GM19452 (cell line): ENCODE measurements at regions not wholly inside any gene's neighbourhood (a gene's known extent, or its start where the extent isn't known, plus 50 kb on each side); places are given as distances from the start of the nearest gene placed in this dataset.

ENCODE experiments used
- ATAC-seq: cut with Tn5 transposase; IDR thresholded peaks from one replicate; pipeline ENCODE4 v1.9.1; 2021; ENCODE audit not compliant: unreplicated experiment

DNA sequence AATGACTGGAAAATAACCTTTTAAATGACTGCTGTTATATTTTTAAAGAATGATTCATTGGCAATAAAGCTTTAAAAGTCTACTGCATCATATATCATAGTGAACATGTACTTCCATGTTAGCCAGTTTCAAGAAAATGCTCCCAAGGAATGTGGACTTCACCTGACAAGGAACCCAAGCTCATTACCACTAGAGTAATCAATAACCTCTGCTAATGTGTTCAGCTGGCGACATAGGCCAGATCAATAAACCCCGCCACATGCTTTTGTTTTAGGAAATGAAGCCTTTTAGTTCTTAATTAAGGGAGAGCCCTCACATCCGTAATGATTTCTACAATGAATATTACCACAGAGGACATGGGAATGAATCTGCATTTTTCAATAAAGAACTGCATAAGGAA is 1219.9 kb upstream of the CNTN5 start:
- ATAC-seq = no peak

DNA sequence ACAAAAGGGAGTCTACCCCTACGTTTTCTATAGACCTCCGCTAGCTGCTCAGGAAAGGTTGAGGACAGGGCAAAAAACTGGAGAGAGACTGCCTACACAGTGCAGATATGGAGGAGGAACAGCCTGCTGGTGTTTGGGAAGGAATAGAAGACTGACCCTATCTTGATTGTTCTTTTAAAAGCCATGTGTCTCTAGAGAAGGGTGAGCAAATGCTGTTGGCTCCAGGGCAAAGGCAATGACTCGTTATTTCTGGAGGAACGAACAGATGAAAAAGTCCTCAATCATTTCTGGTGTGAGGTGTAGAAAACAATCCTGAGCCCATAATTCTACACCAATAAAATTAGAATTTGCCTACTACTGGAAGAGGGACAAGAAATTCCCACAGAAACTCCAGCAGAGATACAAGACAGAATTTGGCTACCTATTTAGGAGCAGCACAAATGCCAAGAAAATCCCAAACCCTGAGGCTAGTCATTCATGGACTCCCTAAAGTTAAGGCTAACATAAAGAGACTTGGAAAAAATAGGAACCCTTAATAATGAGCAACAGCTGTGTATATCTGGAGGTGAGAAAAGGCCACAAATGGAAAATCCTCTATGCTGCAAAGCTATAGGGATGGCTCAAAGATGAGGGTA is 1206.3 kb upstream of the CNTN5 start:
- no peak for ATAC-seq

DNA sequence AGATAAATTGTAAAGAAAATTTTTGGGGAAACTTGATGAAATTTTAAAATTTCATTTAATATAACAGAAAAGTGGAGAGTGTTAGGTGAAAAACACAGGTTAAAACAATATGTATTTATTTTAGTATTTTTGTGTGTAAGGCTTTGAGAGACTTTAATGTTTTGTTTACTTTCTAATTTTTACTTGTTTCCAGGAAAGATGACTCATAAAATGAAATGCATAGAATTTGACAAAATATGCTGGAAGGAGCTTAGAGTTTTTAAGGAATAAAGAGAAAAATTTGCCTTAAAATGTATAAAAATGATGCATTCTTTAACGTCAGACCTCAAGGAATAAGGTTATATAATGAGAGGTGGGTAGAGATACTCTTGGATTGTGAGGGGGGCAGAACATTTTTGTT is 1205.1 kb upstream of the CNTN5 start:
- ATAC-seq = no peak

DNA sequence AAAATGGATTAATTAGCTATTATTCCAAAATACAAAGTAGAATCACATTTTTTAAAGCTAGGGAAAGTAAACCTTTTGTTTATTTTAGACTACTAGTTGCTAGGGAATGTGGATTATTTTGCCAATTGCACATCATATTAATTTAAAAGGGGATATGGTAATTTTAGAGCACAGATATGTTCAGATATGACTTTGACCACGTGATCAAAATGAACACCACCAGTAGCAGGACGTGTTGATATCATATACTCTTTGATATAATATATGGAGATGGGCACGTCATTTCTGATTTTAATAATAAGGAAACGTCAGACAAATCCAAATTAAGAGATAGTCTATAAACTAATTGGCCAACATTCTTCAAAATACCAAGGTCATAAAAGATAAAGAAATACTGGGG is 1188.3 kb upstream of the CNTN5 start:
- no peak for ATAC-seq

DNA sequence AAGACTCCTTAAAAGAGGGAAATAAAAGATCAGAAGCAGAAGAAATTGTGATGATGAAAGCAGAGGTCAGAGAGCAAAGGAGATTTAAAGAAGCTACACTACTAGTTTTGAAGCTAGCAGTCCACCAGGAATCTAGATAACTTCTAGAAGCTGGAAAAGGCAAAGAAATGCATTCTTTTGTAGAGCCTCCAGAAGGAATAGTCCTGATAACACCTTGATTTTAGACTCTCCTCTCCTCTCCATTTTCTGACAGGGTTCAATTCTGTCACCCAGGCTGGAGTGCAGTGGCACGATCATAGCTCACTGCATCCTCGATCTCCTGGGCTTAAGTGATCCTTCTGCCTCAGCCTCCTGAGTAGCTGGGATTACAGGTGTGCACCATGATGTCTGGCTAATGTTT is 1187.3 kb upstream of the CNTN5 start:
- no peak for ATAC-seq

DNA sequence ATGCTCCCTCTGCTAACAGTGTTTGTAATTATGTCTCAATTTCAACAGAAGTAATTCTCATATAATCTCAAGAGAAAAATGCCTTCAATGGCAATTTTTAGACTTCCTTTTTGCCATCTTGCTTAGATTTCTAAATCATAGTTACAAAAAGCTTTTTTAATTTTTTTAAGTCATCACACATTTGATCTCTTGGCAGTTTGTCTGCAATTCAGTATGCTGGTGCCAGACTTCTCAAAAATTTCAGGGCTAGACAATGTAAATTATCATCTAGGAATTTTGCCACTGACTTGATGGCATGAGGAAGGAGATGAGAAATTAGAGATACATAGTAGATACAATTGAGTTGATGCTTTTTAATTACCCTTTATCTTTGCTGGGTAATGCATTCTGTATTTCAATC is 1176.7 kb upstream of the CNTN5 start:
- no peak for ATAC-seq

DNA sequence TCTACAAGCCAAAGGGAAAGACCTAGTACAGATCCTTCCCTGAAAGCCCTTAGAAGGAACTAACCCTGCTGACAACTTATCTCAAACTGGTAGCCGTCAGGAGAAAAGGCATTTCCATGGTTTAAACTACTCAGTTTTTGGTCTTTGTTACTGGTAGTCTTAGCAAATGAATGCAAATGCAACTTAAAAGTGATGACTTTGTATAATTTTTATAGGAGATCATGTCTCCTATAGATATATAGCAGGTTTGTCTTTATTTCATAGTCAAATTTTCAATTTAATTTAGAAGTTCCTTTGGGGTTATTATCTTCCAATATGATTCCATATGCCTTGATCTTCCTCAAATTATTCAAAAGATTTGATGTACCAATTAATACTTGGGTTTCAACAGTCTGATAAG is 1173.0 kb upstream of the CNTN5 start:
- no peak for ATAC-seq

DNA sequence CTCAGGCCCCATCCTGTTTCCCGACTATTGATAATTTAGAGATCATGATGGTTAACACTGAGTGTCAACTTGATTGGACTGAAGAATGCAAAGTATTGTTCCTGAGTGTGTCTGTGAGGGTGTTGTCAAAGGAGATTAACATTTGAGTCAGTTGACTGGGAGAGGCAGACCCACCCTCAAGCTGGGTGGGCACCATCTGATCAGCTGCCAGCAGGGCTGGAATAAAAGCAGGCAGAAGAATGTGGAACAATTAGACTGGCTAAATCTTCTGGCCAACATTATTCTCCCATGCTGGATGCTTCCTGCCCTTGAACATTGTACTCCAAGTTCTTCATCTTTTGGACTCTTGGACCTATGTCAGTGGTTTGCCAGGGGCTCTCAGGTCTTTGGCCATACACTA is 1170.0 kb upstream of the CNTN5 start:
- ATAC-seq = no peak

DNA sequence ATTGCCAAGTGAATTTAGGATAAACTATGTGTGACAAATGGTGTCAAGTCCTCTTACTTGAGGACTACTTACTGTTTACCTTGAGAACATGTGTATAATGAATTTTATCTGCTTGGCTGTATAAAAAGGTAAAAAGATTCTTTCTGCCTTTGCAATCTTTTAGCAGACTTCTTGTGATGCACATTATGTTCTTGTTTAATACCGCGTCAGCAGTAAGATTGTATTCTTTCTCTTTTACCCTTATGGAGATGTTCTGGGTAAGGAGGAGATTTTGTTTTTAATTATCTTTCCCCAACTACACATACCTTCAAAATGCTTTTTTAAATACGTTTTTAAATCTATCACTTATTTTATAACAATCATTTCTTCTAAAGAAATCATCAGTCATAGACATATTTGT is 1166.4 kb upstream of the CNTN5 start:
- no peak for ATAC-seq

DNA sequence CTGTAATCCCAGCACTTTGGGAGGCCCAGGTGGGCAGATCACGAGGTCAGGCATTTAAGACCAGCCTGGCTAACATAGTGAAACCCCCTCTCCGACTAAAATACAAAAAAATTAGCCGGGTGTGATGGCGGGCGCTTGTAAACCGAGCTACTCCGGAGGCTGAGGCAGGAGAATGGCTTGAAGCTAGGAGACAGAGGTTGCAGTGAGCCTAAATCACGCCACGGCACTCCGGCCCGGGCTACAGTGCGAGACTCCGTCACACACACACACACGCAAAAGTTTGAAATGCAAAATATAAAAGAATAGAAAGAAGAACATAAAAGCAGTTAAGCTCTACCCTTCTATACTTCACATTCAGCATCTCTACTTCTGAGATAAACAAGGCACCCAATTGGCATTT is 1165.9 kb upstream of the CNTN5 start:
- no peak for ATAC-seq

DNA sequence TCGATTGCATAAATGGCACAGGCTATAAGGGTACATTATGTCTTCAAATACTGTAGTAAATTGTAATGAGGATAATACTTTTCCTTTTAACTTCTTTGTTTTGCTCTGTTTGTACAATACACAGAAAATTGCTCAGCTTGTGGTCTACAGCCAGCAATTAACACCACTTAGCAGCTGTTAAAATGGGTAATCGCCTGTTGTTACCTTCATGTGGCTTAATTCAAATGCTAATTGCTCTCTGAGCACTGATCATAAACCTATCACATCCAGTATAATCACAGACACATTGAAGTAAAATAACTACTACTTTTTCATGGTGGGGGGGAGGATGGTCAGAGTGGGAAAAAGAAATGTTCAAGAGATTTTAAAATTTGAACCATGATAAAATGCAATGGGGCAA is 1164.1 kb upstream of the CNTN5 start:
- ATAC-seq = no peak

DNA sequence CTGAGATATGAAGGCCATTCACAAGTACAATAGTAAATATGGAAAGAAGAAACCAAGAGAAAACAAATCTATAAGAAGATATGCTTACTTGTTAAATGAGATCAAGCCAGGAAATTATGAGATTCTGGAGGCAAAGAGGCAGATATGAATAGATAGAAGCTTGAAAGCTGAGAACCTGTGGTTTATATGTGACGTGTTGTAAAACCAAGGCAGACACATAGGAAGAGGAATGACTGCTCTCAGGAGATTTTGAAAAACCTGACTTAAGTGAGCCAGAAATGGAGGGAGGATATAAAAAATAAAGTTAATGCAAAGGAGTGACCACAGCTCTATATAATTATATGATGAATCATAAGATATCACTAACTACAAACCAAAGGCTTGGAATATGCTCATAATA is 1160.5 kb upstream of the CNTN5 start:
- no peak for ATAC-seq

DNA sequence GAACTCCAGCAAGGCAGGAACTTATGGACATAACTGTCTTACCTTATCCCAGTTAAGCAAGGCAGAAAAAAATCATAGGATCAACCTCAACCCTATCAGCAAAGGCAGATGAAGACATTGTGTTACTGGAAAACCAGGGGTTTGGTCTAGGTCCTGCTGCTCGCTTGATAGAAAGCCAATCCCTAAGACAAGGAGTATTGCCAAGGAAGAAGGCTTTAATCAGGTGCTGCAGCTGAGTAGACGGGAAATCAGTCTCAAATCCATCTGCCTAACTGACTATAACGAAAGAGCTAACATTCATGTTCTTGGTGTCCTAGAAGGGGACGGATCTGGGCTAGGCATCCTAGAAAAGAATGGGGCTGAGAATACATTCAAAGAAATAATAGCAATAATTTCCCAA is 1158.7 kb upstream of the CNTN5 start:
- ATAC-seq = no peak

DNA sequence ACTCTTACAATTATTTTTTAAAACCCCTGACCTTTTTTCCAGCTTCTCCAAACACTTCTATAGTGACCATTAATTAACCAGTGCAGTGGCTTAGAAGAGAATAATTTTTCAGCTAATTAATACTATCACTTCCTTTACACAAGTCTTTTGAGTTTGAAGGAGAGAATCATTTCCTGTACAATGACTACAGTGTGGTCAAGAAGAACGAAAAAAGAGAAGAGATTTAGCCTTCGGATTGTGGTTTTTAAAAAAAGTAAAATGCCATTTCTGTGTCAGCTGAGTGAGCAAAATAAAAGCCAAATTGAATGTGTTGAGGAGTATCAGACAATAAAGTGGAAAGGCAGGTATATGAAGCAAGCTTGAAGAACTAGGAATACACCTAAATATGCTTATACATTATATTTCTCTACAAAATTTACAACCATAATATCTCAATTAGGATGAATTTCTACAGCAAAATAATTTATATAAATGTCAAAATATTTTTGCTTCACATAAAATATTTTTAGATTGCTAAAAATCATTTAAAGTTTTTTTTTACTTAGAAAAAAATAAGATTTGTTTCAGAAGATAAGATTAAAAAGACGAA is 1155.2 kb upstream of the CNTN5 start:
- no peak for ATAC-seq

DNA sequence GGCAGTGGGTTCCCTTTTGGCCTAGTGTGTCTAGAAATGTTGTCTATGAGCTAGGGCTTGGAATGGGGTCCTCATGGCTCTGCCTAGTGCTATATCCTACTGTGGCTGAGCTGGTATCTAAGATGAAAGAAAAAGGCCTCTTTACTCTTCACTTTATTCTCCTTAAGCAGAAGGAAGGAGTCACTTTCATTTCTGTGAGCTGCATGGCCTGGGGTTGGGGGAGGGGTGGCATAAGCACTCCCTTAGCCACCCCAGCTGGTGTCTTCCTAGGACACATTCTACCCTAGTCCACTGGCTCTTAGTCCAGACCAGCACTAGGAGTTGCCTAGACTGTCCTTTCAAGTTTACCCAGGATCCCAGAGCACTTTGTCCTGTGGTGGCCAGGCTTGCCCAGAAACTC is 1148.9 kb upstream of the CNTN5 start:
- no peak for ATAC-seq

DNA sequence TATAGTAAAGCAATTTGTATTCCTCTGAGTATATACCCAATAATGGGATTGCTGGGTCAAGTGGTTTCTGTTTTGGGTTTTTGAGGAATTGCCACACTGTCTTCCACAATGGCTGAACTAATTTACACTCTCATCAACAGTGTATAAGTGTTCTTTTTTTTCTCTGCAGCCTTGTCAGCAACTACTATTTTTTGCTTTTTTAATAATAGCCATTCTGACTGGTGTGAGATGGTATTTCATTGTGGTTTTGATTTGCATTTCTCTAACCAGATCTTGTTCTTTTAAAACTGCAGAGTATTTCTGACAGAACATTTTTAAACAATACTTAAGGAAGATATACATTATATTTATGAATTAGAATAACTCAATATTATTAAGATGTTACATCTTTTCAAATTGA is 1140.5 kb upstream of the CNTN5 start:
- ATAC-seq = no peak

DNA sequence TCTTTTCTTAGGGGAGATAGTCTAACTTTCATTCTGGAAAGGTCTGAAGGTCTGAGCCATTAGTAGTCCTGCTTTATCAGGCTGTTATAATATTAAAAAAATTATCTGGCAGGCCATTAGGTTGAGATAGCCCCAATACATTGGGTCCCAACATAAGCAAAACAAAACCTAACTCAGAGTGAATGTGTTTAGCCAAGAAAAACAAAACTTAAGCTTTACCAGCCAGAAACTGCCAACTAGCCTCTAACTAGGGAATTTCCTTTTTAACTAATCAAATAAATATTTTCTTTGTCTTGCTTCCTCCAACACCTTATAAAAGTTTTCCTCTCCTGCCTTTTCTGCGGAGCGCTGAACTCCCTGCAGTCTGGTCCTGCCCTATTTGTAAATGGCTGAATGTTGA is 1137.7 kb upstream of the CNTN5 start:
- ATAC-seq = no peak

DNA sequence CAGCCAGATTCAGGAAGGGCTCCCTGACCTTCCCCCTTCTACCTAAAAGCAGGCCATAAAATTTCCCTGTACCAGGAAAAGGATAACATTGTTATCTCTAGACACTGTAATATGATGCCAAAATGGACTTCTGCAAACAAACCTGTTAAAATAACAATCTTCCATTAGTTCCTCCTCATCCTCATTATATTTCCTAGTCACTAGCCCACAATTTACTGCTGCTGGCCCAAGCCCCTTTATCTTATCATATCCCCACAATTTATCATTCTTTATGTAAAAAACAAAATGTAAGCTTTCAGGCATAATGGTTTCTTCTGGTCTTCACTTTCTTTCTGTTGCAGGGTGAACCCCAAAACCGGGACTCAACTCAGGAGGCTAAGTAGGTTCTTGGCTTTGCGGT is 1132.1 kb upstream of the CNTN5 start:
- ATAC-seq = no peak

DNA sequence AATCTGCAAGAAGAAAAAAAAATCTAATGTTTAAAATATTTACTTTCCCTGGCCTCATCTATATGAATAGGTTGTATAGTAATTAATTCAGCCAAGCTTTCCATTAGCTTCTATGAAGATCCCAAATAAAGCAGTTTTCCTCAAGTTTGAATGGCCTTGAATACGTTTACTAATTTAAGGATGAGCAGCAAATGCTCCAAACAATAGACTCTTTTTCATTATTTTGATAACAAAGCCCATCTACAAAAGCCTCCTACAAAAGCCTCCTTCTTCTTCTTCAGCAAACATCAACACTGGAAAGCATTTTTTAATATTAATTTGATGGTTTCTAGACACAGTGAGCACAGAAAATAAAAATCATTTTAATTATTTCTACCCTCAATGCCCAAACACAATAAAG is 1130.3 kb upstream of the CNTN5 start:
- ATAC-seq = no peak

DNA sequence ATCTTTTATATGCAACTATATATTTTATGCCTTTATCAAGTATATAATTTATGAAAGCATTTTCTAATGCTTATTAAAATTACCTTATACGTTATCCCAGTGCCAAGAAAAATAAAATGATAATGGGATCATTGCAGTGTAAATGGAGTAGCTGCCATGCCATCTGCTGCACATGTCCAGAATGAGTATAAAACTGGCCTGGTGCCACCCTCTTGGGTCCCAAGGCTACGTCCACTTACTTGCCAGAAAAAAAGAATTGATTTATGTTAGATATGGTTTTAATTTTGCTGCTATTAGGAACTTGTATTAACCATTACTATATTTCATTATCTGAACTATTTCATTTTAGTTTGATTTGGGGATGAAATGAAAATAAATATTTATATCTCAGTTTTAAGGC is 1127.1 kb upstream of the CNTN5 start:
- ATAC-seq = no peak

DNA sequence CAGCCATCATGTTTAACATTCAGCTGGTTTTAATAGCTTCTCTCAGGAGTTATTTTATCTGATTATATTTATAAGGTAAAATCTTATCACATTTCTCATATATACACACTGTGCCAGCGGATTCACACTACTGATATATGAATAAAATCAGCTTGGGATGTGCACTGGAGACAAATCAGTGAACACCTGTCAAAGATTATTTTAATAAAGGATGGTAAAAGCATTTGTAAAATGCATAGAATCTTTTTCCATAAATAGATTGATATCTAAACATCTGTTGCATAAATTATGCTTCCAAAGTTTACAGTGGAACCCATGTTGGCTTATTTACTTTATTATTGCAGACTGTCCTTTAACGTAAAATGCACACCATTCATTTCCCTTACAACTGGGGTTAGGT is 1125.8 kb upstream of the CNTN5 start:
- ATAC-seq = no peak

DNA sequence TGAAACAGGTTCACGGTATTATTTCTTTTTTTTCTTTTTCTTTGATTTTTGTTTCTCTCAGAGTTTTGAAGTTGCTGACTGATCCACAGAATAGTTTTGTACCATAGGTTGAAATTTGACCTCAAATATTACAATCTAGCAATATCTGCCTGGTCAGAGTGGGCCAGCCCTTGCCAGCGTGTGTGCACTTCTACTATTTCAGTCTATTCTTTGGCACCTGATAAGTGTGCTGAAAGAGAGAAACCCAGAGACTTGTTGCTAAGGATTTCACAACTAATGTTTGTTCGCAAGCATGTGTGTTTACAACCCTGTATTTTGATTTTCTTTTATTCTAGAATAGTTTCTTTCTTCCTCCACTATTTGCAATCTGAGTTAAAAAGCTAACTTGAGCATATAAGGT is 1125.2 kb upstream of the CNTN5 start:
- ATAC-seq = no peak

DNA sequence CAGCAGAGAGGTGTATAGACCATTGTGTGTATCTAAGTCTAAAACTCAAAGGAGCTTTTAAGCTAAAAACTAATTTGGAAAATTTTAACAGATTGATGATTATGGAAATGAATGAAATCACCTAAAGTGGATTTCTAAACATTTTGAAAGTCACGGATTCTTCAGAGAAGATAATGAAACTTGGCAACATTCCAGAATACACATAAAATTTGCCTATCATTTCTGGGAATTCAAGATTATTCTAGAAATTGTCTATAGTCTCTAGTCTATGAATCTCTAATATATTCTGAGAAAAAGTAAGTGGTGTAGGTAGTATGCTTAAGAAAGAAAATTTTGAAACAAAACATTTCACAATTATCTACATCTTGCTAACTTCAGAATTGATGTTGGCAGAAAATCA is 1117.9 kb upstream of the CNTN5 start:
- ATAC-seq = no peak
